ENCODE measurements at regions not wholly inside any gene's neighbourhood (a gene's known extent, or its start where the extent isn't known, plus 50 kb on each side); places are given as distances from the start of the nearest gene placed in this dataset.

DNA sequence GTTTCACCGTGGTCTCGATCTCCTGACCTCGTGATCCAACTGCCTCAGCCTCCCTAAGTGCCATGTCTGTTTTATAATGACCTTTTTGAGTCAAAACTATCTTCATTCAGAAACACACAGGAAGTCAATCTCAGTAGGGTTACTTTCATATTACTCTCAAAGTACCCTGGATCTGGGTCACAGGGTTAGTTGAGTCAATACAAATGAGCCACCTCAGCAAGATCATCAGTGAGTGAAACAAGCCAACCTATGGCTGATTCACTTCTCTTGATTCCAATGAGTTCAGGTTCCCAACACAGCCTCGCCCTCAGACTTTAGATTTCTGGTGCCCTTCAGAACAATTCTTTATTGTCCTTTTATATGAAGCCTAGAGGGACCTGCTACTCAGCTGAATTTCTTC lies 76.9 kb downstream of the ZC3H11B start:
- no peak for TF ChIP-seq CTCF (IDR thresholded peaks at IDR 0.05)
- Histone ChIP-seq H3K4me3 (no peak overlapping the region), H3K27ac (no peak overlapping the region), H3K27me3 (replicated peaks; ENCODE audit: insufficient read depth) (no peaks in the 10 kb centered on the region), H3K9me3 (no peaks in the 10 kb centered on the region), H3K36me3 (no peaks in the 10 kb centered on the region), H3K4me1 (ENCODE audit: control insufficient read depth in 1 of 2, low read depth in 2 of 2) (no peaks in the 10 kb centered on the region)
- DNase-seq (ENCODE audit: low spot score) (no peak), ATAC-seq (ENCODE audit: insufficient number of reproducible peaks, low FRiP score, low read depth) (no peak)

GRCh38 chr1:219534991-219535390 lies 77.9 kb downstream of the ZC3H11B start:
- Histone ChIP-seq H3K9me3 (no peaks in the 10 kb centered on the region), H3K4me3 (no peak overlapping the region), H3K36me3 (no peaks in the 10 kb centered on the region), H3K4me1 (ENCODE audit: control insufficient read depth in 1 of 2, low read depth in 2 of 2) (no peaks in the 10 kb centered on the region), H3K27ac (no peak overlapping the region), H3K27me3 (replicated peaks; ENCODE audit: insufficient read depth) (no peaks in the 10 kb centered on the region)
- ATAC-seq (ENCODE audit: insufficient number of reproducible peaks, low FRiP score, low read depth) (no peak), DNase-seq (ENCODE audit: low spot score) (no peak)
- no peak for TF ChIP-seq CTCF (IDR thresholded peaks at IDR 0.05)

GRCh38 chr1:219533280-219533679 lies 79.6 kb downstream of the ZC3H11B start:
- H3K27ac ChIP-seq: no peak overlapping the region
- no peak for TF ChIP-seq CTCF (IDR thresholded peaks at IDR 0.05)
- H3K9me3 ChIP-seq: no peaks in the 10 kb centered on the region
- no peaks in the 10 kb centered on the region for H3K4me1 ChIP-seq (ENCODE audit: control insufficient read depth in 1 of 2, low read depth in 2 of 2)
- ATAC-seq (ENCODE audit: insufficient number of reproducible peaks, low FRiP score, low read depth) (no peak), DNase-seq (ENCODE audit: low spot score) (no peak)
- no peak overlapping the region for H3K4me3 ChIP-seq
- no peaks in the 10 kb centered on the region for H3K36me3 ChIP-seq
- H3K27me3 ChIP-seq (replicated peaks; ENCODE audit: insufficient read depth): no peaks in the 10 kb centered on the region

DNA sequence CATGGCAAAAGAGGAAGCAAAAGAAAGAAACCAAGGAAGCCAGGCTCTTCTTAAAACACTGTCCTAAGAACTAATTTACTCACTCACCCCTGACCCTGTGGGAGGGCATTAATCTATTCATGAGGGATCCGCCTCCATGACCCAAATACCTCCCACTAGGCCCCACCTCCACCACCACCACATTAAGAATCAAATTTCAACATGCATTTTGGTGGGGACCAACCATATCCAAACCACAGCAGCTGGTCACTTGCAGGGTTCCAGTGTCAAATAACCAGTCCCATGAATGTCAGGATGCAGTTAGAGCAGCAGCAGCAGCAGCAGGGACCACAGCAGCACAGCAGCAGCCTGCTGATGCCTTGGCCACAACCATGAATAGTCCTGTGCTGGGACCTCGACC lies 83.8 kb downstream of the ZC3H11B start:
- Histone ChIP-seq H3K4me3 (no peak overlapping the region), H3K27me3 (replicated peaks; ENCODE audit: insufficient read depth) (no peaks in the 10 kb centered on the region), H3K36me3 (no peaks in the 10 kb centered on the region), H3K9me3 (no peaks in the 10 kb centered on the region), H3K27ac (no peak overlapping the region), H3K4me1 (ENCODE audit: control insufficient read depth in 1 of 2, low read depth in 2 of 2) (no peaks in the 10 kb centered on the region)
- TF ChIP-seq CTCF (IDR thresholded peaks at IDR 0.05): no peak
- ATAC-seq (ENCODE audit: insufficient number of reproducible peaks, low FRiP score, low read depth) (no peak), DNase-seq (ENCODE audit: low spot score) (no peak)

GRCh38 chr1:219528633-219529032 lies 84.3 kb downstream of the ZC3H11B start:
- H3K4me1 ChIP-seq (ENCODE audit: control insufficient read depth in 1 of 2, low read depth in 2 of 2): no peaks in the 10 kb centered on the region
- H3K4me3 ChIP-seq: no peak overlapping the region
- H3K9me3 ChIP-seq: no peaks in the 10 kb centered on the region
- no peak for TF ChIP-seq CTCF (IDR thresholded peaks at IDR 0.05)
- H3K27ac ChIP-seq: no peak overlapping the region
- no peaks in the 10 kb centered on the region for H3K36me3 ChIP-seq
- DNase-seq (ENCODE audit: low spot score) (no peak), ATAC-seq (ENCODE audit: insufficient number of reproducible peaks, low FRiP score, low read depth) (no peak)
- no peaks in the 10 kb centered on the region for H3K27me3 ChIP-seq (replicated peaks; ENCODE audit: insufficient read depth)

Data from thoracic aorta (tissue), 2 donors.